GM19324 (cell line): ENCODE measurements at regions not wholly inside any gene's neighbourhood (a gene's known extent, or its start where the extent isn't known, plus 50 kb on each side); places are given as distances from the start of the nearest gene placed in this dataset.

Experiments
- ATAC-seq: cut with Tn5 transposase; IDR thresholded peaks from one replicate; pipeline ENCODE4 v1.9.1; 2021; ENCODE audit warnings: mild to moderate bottlenecking, moderate library complexity; ENCODE audit not compliant: unreplicated experiment, low FRiP score

DNA sequence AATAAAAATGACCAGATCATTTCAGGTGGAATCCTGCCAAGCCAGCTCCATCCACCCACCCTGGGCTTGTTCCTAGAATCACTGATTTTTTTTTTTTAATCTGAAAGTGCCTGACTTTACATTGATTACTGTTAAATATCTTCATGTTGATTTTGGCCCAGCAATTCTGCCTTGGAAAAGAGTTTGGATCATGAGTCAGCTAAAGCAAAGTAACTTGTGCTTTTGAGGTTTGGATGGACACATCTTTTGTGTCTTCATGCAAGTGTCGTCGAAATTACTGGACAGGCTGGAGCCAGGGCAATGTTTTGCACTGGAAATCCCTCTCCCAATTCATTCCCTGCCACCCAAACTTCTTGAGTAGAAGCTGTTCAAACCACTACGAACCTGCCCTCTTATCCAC is 164.0 kb upstream of the SYT13 start:
- no peak for ATAC-seq

DNA sequence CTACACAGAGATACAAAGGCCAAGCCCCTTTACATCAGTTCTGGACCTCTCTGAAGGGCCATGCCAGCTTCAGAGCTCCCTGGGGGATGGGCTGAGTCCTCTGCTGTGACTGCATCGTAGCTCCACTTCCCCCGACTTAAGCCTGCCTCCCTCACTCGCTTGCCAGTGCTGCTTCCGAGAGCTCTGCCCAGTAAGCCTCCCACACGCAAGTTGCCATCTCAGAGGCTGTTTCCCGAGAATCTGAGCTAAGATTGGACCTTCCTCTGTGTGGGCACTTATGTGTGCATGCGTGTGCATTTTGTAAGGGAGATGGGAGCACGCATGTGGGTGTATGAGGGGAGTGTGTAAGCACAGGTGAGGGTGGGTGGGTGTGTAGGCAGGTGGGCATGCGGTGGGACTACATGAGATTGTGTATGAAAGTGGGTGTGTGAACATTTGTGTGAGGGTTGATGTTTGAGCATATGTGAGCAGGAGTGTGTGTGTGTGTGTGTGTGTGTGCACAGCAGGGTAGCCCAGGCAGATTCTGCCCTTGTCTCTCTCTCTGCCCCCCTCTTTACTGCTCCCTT is 163.0 kb upstream of the SYT13 start:
- ATAC-seq = no peak

DNA sequence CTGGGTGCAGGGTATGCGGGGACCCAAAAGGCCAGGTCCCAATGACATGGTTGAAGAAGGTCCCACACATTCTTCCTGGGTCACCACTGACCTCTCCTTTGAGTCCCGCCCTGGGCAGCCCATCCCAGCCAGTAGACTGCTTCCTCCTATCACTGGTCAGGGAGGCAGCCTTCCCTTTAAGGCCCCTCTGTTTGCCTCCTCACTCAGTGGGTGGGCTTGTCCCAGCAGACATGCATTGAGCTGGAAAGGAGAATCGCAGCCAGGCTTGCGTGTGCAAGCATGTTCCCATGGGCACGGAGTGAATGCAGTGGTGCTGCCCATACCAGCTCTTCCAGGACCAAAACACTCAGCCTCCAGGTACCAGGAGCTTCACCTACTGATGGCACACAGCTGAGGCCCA is 162.4 kb upstream of the SYT13 start:
- ATAC-seq = no peak

DNA sequence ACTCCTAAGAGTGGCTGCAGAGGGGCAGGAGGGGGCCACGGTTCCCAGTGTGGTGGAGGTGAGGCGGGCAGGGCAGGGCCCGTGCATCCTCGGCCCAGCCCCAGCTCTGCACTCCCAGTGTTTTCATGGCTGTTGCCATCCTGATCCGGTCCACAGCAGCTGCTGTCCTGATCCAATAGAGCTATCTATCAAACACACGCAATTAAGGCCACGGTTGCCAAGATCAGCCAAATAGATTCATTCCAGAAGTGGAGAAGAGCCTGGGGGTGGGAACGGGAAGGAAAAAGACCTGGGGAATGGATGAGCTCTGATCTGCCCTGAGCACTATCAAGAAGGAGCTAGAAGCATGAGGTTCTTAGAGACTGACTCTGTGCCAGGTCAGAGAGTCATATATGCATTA is 160.9 kb upstream of the SYT13 start:
- ATAC-seq = no peak

DNA sequence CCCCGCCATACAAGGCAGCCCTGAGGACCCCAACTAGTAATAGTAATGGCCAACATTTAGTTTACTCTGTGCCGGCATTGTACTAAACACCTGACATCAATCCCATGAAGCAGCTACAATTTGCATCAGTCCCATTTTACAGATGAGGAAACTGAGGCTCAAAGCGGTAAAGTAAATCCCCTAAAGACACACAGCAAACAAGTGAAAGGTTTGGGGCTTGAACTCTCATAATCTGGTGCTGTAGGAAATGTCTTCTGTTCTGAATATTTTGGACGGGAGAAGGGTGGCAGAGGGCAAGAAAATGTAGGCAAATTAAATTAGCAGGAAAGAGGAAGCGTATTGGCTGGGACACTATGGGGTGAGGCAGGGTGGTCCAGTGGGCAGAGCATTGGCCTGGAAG is 160.3 kb upstream of the SYT13 start:
- ATAC-seq = no peak

DNA sequence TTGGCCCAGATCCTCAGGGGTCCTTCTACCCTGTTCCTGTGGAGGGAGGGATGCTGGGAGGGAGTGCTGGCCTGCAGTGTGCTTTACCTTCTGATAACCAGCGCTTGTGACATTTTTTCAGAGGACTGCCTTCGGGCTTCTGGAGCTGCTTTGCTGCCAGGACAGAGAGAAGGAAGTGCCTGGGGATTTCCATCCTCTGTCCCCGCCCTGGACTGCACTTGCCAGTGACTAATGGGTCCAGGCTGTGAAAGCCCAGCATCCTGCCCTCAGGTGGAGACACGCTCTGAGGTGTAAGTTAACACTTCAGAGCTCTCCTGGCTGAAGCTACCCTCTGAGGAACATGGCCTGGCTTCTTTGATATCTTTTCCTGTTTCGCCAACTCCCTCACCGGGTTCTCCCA is 158.7 kb upstream of the SYT13 start:
- ATAC-seq = no peak

DNA sequence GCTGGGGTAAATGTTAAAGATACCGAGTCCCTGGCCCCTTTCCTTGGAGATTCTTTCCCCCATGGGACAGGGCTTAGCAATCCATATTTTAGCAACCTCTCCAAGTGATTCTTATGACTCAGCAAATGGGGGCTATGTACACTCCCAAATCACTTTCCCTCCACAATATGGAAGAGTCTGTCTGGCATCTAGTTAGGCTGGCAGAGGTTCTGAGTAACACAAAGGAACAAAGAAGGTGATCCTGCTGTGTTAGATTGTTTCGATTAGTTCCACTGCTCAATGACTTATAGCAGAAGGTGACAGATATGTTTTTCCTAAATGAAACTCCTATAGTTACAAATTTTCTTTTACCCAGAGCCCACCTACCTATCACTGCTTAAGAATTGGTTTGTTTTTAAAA is 154.0 kb upstream of the SYT13 start:
- ATAC-seq = no peak

DNA sequence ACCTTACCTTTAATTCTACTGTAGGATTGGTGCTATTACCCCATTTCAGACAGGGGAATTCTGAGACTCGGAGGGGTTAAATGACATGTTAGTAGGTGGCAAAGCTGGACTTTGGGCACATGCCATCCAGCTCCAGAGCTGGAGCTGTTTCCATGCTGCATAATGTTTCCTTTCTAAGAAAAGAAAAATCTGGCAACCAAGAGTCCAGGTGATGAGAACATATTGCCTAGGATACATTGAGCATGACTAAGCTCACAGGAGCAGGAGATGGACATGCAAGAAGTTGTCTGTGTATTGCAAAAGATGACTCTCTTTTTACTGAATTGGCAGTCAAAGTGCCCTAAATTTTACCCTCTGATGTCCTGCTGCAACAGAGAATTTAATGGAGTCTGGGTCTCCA is 150.8 kb upstream of the SYT13 start:
- no peak for ATAC-seq

DNA sequence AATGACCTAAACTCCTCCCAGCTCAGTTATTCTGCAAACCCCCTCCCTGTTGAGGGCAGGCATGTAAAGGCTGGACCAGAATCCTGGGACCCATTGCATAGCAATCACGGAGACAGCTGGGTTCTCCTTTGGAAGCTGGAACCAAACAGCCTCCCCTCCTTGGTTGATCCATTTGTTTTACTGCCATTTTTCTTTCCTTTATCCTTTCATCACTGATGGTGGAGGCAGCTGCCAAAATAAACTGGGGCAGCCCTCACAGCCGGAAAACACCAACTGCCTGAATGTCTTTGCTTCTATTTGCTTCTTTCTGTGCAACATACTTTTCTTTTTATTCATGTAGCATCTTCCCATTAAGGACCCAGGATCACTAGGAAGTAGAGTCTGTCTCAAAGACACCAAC is 150.0 kb upstream of the SYT13 start:
- no peak for ATAC-seq

DNA sequence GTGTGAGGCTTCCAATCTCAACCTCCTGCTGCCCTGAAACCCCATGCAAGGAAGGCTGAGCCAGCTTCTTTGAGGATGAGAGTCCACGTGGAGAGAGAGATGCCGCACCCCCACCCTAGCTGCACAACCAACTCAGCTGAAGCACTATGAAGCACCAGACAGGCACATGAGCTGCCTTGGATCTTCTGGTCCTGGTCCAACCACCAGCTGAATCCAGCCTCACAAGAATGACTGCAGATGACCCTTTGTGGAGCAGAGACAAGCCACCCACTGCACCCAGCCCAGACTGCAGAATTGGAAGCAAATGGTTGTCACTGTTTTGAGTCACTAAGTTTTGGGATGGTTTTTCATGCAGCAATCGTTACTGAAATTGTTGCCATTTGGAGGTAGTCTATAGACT is 149.6 kb upstream of the SYT13 start:
- ATAC-seq = no peak

DNA sequence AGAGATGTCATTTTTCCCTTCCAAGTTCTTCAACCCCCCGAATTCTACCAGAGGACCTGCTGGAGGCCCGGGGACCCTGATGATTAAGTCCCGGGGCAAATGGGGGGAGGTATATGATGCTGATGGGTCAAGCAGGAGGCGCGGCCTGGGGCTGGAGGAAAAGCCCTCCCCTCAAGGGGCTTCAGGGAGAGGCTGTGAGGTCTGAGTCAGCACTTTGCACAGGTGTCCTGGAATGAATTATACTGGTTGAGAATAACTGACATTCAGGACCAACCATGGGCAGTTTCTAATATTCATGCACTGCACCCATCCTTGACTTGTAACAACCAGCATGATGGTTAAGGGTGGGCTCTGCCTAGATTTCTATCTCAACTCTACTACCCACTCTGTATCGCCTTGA is 146.8 kb upstream of the SYT13 start:
- no peak for ATAC-seq

DNA sequence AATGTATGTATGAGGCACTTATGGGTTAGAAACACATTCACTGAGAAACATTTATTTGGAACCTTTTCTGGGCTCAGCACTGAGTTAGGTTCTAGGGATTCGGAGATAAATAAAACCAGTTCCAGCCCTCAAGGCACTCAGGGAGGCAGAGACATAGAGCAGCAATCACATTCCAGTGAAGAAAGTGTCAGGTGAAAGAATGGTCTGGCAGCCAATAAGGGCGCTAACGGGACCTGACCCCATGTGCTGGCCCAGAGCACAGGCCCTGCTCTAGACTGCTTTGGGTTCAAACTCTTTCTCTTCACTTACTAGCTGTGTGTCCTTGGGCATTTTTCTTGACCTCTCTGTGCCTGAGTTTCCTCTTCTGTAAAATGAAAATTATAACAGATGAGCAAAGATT is 146.0 kb upstream of the SYT13 start:
- ATAC-seq = no peak

DNA sequence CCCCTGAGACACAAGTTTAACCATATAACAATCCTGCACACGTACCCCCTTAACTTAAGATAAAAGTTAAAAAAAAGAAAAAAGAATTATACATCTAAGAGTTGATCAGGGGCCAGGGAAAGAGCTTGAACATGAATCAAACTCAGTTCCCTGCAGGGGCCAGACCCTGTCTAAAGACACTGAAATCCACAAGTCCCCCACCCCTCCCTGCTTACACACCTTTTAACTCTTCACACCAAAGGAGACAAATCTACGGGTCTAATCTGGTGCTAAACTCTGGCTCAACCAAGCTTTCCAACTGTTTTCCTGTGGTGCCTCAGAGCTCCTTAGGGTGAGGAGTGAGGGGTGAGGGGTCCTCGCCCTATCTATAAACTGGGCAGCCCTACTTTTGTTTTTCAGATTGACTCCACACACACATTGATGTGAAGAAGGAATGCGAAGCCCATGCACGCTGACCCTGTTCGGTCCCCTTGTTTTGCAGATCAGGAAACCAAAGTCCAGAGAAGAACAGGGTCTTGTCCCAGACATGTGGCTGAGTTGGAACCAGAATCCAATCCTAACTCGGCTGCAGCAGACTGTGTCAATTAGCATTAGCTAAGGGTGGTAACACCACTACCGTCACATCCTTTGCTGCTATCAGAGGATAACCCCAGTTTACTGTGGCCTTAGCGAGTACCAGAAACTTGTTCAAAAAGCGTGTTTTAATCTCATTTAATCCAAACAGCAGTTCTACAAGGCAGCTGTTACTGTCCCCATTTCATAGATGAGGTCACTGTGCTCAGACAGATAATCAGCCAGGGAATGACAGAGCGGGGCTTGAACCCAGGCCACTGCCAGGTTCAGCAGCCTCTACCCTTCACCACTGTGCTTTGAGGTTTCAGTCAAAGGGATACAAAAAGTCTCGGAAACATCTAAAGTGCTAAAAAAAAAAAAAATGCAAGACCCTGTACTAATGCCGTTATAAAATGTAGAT is 145.2 kb upstream of the SYT13 start:
- no peak for ATAC-seq

DNA sequence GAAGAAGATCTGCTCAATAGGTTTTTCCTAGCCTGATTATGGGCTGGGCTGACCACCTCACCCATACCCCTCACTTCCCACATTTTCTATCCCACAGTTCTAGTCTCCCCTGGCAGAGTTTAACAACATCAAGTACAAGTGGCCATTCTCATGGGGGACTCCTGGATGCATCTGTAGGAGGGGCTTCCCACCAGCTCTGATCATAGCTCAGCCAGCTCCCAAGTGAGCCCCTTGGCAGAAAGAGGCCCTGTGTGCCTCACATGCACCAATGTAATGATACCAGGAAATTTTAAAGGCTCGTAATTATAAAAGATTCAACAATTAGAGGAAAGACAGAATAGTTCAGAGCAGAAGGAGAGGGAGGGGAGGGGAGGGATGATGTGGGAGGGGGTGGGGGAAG is 144.2 kb upstream of the SYT13 start:
- no peak for ATAC-seq

DNA sequence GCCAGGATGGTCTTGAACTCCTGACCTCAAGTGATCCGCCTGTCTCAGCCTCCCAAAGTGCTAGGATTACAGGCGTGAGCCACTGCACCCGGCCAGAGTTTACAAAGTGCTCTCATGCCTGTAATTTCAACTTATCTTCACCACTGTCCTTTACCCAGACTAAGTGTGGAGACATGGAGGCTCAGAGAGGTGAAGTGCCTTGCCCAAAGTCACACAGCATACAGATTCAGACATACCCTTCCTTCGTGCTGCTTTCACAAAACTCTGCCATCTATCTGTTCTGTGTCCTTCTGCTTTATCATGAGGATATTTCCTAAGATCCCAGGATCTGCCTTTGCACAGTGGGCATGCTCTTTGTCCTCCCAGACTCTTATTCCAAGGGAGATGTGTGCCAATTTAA is 143.6 kb upstream of the SYT13 start:
- ATAC-seq = no peak

DNA sequence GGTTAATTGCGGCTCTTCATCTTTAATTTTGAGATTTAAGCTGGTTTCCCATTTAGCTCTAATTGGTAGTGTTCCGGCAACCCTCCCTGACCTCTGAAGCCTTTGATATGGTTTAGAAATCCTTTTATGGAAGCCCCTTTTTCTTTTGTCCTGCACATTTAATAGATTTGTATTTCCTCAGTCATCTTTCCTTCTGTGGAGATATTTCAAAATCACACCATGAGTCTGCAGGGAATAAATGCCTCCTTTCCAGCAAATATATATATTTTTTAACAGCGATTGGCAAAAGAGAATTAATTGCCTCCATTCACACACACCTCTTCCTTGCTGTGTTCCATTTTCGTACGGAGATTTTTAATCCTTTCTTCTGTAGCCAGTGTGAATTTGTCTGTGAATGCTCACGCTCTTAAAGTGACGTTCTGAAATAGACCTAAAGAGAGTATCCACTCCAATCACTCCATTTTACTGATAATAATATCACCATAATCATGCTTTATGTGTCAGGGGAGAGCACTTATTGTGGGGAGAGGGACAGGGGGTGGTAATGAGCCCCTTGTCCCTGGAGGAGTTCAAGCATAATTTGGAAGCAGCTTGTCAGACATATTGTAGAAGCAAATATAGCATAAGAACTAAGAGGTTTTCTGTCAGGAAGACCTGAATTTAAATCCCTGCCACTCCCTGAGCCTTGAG is 142.5 kb upstream of the SYT13 start:
- ATAC-seq = no peak

DNA sequence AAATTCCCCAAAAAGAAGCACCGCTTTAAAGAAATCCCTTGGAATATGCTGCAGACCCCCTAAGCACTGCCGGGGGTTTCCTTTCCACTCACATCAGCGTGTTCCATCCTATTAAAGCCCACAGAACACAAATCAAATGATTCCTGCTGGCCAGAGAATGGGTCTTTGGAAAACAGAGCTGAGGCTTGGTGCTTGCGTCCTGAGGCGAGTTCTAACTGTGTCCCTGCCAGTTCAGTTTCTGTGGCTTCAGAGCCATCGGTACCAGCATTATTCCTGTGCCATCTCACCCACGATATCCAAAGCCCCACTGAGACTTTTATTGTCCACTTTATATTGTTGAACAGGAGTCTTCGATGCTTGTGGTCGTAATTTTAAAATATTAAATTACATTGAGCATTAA is 142.0 kb upstream of the SYT13 start:
- no peak for ATAC-seq

DNA sequence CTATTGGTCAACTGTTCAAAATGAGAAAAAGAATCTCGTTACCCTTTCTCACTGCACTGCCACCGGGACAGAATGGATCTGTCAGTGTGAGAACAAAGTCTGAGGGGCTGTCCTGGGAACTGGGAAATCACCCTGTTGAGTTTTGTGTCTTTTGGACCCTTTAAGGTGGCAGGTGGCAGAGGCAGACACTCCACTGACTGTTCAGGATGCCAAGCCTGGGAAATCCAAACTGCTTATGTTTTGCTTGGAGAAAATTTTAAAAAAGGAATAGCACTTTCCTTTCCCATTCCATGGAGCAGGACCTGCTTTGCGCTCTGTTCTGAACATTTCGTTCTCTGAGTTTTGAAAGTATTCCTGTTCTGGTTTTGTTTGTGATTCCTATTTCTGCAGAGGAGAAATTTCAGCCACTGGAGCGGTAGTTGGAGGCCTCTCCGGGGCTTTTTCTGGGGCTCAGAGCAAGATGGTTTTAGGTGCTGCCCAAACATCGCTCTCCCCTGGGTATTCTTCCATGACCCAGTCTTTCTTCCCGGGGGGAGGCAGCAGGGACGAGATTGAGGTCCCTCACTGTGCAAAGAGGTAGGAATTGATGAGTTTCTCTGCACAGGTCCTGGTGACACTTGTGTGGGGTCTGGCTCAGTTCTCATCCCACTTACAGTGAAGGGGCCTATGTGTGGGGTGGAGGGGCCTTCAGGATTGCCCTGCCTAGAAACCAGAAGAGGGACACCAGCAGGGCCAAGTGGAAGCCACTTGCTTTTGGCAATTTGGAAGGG is 138.5 kb upstream of the SYT13 start:
- no peak for ATAC-seq

DNA sequence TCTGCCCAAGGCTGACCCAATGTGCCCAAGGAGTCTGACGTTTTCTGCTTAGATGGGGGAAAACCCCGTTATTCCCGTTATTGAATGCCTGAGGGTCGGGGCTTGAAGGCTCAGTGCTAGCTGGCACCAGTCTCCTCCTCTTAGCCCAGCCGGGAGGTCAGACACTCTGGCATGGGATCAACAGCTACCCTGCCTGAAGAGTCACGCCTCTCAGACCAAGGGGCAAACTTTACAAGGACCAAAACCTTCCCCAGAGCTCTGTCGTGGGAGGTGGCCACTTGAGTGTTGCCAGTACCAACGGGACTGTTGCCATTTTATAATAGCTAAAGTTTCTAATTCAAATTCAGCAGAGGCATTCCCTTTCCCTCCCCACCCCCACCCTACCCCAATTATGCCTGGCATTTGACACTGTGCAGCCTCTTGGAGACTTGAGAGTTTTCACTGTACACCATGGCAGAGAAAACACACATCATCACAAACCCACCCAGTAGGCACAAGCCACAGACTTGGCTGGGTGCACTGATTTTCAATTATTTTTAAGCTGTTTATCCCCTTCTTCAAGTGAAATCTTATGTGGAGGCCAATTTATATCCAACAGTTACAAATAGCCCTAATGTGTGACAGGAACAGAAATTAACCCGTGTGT is 137.5 kb upstream of the SYT13 start:
- ATAC-seq = no peak

DNA sequence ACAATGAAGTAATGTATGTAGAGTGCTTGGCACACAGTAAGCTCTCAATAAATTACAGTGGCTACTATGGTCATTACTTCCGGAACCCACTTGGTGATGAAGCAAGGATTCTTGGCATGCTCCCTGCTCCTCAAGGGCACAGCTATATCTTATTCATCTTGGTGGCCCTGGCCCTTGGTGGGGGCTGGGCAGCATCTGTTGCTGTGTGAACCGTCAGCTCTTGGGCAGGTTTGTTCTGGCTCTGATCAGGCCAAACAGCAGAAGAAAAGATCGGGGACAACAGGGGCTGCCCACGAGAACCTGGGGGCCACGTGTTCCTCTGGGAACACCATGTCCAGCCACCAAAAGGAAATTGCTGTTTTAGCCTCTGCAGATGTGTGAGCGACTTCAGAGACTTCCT is 136.9 kb upstream of the SYT13 start:
- no peak for ATAC-seq
